ENCODE measurements at regions not wholly inside any gene's neighbourhood (a gene's known extent, or its start where the extent isn't known, plus 50 kb on each side); places are given as distances from the start of the nearest gene placed in this dataset.

GRCh38 chr16:60586493-60586892, 1449.7 kb downstream of the CDH8 start:
- H3K27me3 ChIP-seq: no peaks in the 10 kb centered on the region
- H3K4me3 ChIP-seq: no peak overlapping the region
- H3K4me1 ChIP-seq: no peaks in the 10 kb centered on the region
- H4K20me1 ChIP-seq: no peaks in the 10 kb centered on the region
- no peak overlapping the region for H3K27ac ChIP-seq
- H3K4me2 ChIP-seq: no peak overlapping the region
- H3K9me3 ChIP-seq: no peaks in the 10 kb centered on the region
- no peak for TF ChIP-seq Cebpa-rat (IDR thresholded peaks at IDR 0.05)
- H3K36me3 ChIP-seq: no peaks in the 10 kb centered on the region
- H3K9ac ChIP-seq: no peak overlapping the region

GRCh38 chr16:60582528-60582927, 1453.7 kb downstream of the CDH8 start:
- Histone ChIP-seq H3K4me1 (no peaks in the 10 kb centered on the region), H3K9ac (no peak overlapping the region), H3K9me3 (no peaks in the 10 kb centered on the region), H3K4me2 (no peak overlapping the region), H3K4me3 (no peak overlapping the region), H3K36me3 (no peaks in the 10 kb centered on the region), H4K20me1 (no peaks in the 10 kb centered on the region), H3K27me3 (no peaks in the 10 kb centered on the region), H3K27ac (no peak overlapping the region)
- TF ChIP-seq Cebpa-rat (IDR thresholded peaks at IDR 0.05): no peak

GRCh38 chr16:60566901-60567300, 1469.3 kb downstream of the CDH8 start:
- no peaks in the 10 kb centered on the region for H3K36me3 ChIP-seq
- H3K4me1 ChIP-seq: no peaks in the 10 kb centered on the region
- H3K4me2 ChIP-seq: no peak overlapping the region
- H4K20me1 ChIP-seq: no peaks in the 10 kb centered on the region
- H3K9me3 ChIP-seq: no peaks in the 10 kb centered on the region
- no peak for TF ChIP-seq Cebpa-rat (IDR thresholded peaks at IDR 0.05)
- no peak overlapping the region for H3K27ac ChIP-seq
- no peak overlapping the region for H3K4me3 ChIP-seq
- H3K27me3 ChIP-seq: no peaks in the 10 kb centered on the region
- H3K9ac ChIP-seq: no peak overlapping the region

- Histone ChIP-seq H3K27ac (no peak overlapping the region), H3K9ac (no peak overlapping the region), H4K20me1 (no peaks in the 10 kb centered on the region), H3K4me2 (no peak overlapping the region), H3K9me3 (no peaks in the 10 kb centered on the region), H3K4me1 (no peaks in the 10 kb centered on the region), H3K36me3 (no peaks in the 10 kb centered on the region), H3K4me3 (no peak overlapping the region), H3K27me3 (no peaks in the 10 kb centered on the region)
- no peak for TF ChIP-seq Cebpa-rat (IDR thresholded peaks at IDR 0.05)
Observed at GRCh38 chr16:60564588-60564987, 1471.7 kb downstream of the CDH8 start.

- H3K4me3 ChIP-seq: no peak overlapping the region
- no peaks in the 10 kb centered on the region for H3K36me3 ChIP-seq
- H3K4me2 ChIP-seq: no peak overlapping the region
- no peaks in the 10 kb centered on the region for H3K9me3 ChIP-seq
- no peak for TF ChIP-seq Cebpa-rat (IDR thresholded peaks at IDR 0.05)
- no peaks in the 10 kb centered on the region for H3K27me3 ChIP-seq
- no peaks in the 10 kb centered on the region for H4K20me1 ChIP-seq
- H3K27ac ChIP-seq: no peak overlapping the region
- no peaks in the 10 kb centered on the region for H3K4me1 ChIP-seq
- H3K9ac ChIP-seq: no peak overlapping the region
Observed at GRCh38 chr16:60563166-60563565, 1473.1 kb downstream of the CDH8 start.

- Histone ChIP-seq H3K4me1 (no peaks in the 10 kb centered on the region), H3K9ac (no peak overlapping the region), H3K27me3 (no peaks in the 10 kb centered on the region), H3K4me2 (no peak overlapping the region), H4K20me1 (no peaks in the 10 kb centered on the region), H3K9me3 (no peaks in the 10 kb centered on the region), H3K36me3 (no peaks in the 10 kb centered on the region), H3K27ac (no peak overlapping the region), H3K4me3 (no peak overlapping the region)
- no peak for TF ChIP-seq Cebpa-rat (IDR thresholded peaks at IDR 0.05)
Observed at GRCh38 chr16:60558936-60559335, 1477.3 kb downstream of the CDH8 start.

GRCh38 chr16:60553090-60553757, 1483.0 kb downstream of the CDH8 start:
- Histone ChIP-seq H3K27me3 (no peaks in the 10 kb centered on the region), H3K27ac (no peak overlapping the region), H3K4me3 (no peak overlapping the region), H3K9me3 (no peaks in the 10 kb centered on the region), H4K20me1 (no peaks in the 10 kb centered on the region), H3K4me1 (no peaks in the 10 kb centered on the region), H3K9ac (no peak overlapping the region), H3K4me2 (no peak overlapping the region), H3K36me3 (no peaks in the 10 kb centered on the region)
- no peak for TF ChIP-seq Cebpa-rat (IDR thresholded peaks at IDR 0.05)

GRCh38 chr16:60541535-60541934, 1494.7 kb downstream of the CDH8 start:
- no peaks in the 10 kb centered on the region for H3K36me3 ChIP-seq
- H3K4me1 ChIP-seq: no peaks in the 10 kb centered on the region
- no peaks in the 10 kb centered on the region for H3K27me3 ChIP-seq
- H3K4me3 ChIP-seq: no peak overlapping the region
- H3K9ac ChIP-seq: no peak overlapping the region
- no peak overlapping the region for H3K27ac ChIP-seq
- no peak overlapping the region for H3K4me2 ChIP-seq
- H4K20me1 ChIP-seq: no peaks in the 10 kb centered on the region
- no peak for TF ChIP-seq Cebpa-rat (IDR thresholded peaks at IDR 0.05)
- no peaks in the 10 kb centered on the region for H3K9me3 ChIP-seq

- no peak overlapping the region for H3K27ac ChIP-seq
- H3K4me3 ChIP-seq: no peak overlapping the region
- no peak overlapping the region for H3K4me2 ChIP-seq
- H3K27me3 ChIP-seq: no peaks in the 10 kb centered on the region
- H3K9ac ChIP-seq: no peak overlapping the region
- H3K36me3 ChIP-seq: no peaks in the 10 kb centered on the region
- peaks cover 3% of the 10 kb centered on the region; the same call in 1 of the 2 replicates for H3K9me3 ChIP-seq
- H3K4me1 ChIP-seq: no peaks in the 10 kb centered on the region
- H4K20me1 ChIP-seq: no peaks in the 10 kb centered on the region
- TF ChIP-seq Cebpa-rat (IDR thresholded peaks at IDR 0.05): no peak
Observed at GRCh38 chr16:60510941-60511340, 1525.3 kb downstream of the CDH8 start.

GRCh38 chr16:60510208-60510607, 1526.0 kb downstream of the CDH8 start:
- no peak overlapping the region for H3K9ac ChIP-seq
- no peaks in the 10 kb centered on the region for H3K9me3 ChIP-seq
- H3K27ac ChIP-seq: no peak overlapping the region
- no peak overlapping the region for H3K4me2 ChIP-seq
- TF ChIP-seq Cebpa-rat (IDR thresholded peaks at IDR 0.05): no peak
- no peaks in the 10 kb centered on the region for H4K20me1 ChIP-seq
- H3K4me3 ChIP-seq: no peak overlapping the region
- H3K36me3 ChIP-seq: no peaks in the 10 kb centered on the region
- H3K27me3 ChIP-seq: no peaks in the 10 kb centered on the region
- no peaks in the 10 kb centered on the region for H3K4me1 ChIP-seq

- Histone ChIP-seq H3K36me3 (no peaks in the 10 kb centered on the region), H3K27ac (no peak overlapping the region), H3K4me3 (no peak overlapping the region), H3K4me2 (no peak overlapping the region), H3K9ac (no peak overlapping the region), H4K20me1 (no peaks in the 10 kb centered on the region), H3K9me3 (no peaks in the 10 kb centered on the region), H3K27me3 (no peaks in the 10 kb centered on the region), H3K4me1 (no peaks in the 10 kb centered on the region)
- TF ChIP-seq Cebpa-rat (IDR thresholded peaks at IDR 0.05): no peak
Observed at GRCh38 chr16:60491273-60491672, 1545.0 kb downstream of the CDH8 start.
